CD4-positive, alpha-beta T cell treated with Interferon gamma for 1 hour (primary cell): ENCODE measurements at regions not wholly inside any gene's neighbourhood (a gene's known extent, or its start where the extent isn't known, plus 50 kb on each side); places are given as distances from the start of the nearest gene placed in this dataset.
"Not testable (repeated sequence)": the region's sequence is repeated elsewhere in the genome, so short reads cannot be mapped to it uniquely, and the experiment has no call there.

Experiments used
- DNase-seq: peaks from one replicate; pipeline ENCODE4 v3.0.0-alpha.2; 2020

- no peak for DNase-seq
These were observed 125.0 kb upstream of the ATP2B1 start for GRCh38 chr12:89833337-89834252.

GRCh38 chr12:89832336-89832735 is 123.7 kb upstream of the ATP2B1 start:
- DNase-seq, result no peak

GRCh38 chr12:89831310-89832095 is 122.9 kb upstream of the ATP2B1 start:
- no peak for DNase-seq

- DNase-seq, result no peak
These were observed 120.9 kb upstream of the ATP2B1 start for GRCh38 chr12:89829434-89829975.

- DNase-seq, result no peak
These were observed 119.9 kb upstream of the ATP2B1 start for GRCh38 chr12:89828575-89828974.

- DNase-seq, result no peak
These were observed 119.0 kb upstream of the ATP2B1 start for GRCh38 chr12:89827592-89827991.

GRCh38 chr12:89826468-89826867 is 117.8 kb upstream of the ATP2B1 start:
- DNase-seq, result no peak

- no peak for DNase-seq
These were observed 117.2 kb upstream of the ATP2B1 start for GRCh38 chr12:89825591-89826449.

- no peak for DNase-seq
These were observed 116.2 kb upstream of the ATP2B1 start for GRCh38 chr12:89824822-89825221.

GRCh38 chr12:89822992-89823391 is 114.4 kb upstream of the ATP2B1 start:
- not testable (repeated sequence) for DNase-seq

- no peak for DNase-seq
These were observed 113.3 kb upstream of the ATP2B1 start for GRCh38 chr12:89821896-89822295.

GRCh38 chr12:89817501-89818226 is 109.0 kb upstream of the ATP2B1 start:
- DNase-seq, result no peak

GRCh38 chr12:89815225-89815624 is 106.6 kb upstream of the ATP2B1 start:
- no peak for DNase-seq

GRCh38 chr12:89803412-89803811 is 94.8 kb upstream of the ATP2B1 start:
- no peak for DNase-seq

- no peak for DNase-seq
These were observed 92.6 kb upstream of the ATP2B1 start for GRCh38 chr12:89801284-89801683.

GRCh38 chr12:89800435-89800834 is 91.8 kb upstream of the ATP2B1 start:
- DNase-seq, result no peak

- DNase-seq, result no peak
These were observed 90.7 kb upstream of the ATP2B1 start for GRCh38 chr12:89799316-89799715.

GRCh38 chr12:89797436-89797835 is 88.8 kb upstream of the ATP2B1 start:
- DNase-seq, result no peak

GRCh38 chr12:89796798-89797382 is 88.3 kb upstream of the ATP2B1 start:
- DNase-seq, result no peak

- no peak for DNase-seq
These were observed 85.3 kb upstream of the ATP2B1 start for GRCh38 chr12:89793946-89794345.

- no peak for DNase-seq
These were observed 82.6 kb upstream of the ATP2B1 start for GRCh38 chr12:89791286-89791685.

GRCh38 chr12:89789862-89790261 is 81.2 kb upstream of the ATP2B1 start:
- peak; percentile 43 for DNase-seq
